Caco-2 (cell line): ENCODE measurements at regions not wholly inside any gene's neighbourhood (a gene's known extent, or its start where the extent isn't known, plus 50 kb on each side); places are given as distances from the start of the nearest gene placed in this dataset.

Source experiments
- BruUV-seq: library from RNA; stranded (reverse); fragments of 400-500 nt; replicated peaks from 2 replicates; lab custom pipeline; 2021; lab: Mats Ljungman, UMichigan
- CTCF ChIA-PET: fragments of 300-600 bp; sonication (Branson Sonifier 250); formaldehyde crosslinking; loops from one replicate; lab custom pipeline; 2022; ENCODE audit warnings: antibody characterized with exemption; lab: Charles Lee
- POLR2A ChIA-PET: fragments of 300-600 bp; sonication (Branson Sonifier 250); formaldehyde crosslinking; loops from one replicate; lab custom pipeline; 2022; ENCODE audit warnings: antibody characterized with exemption; lab: Charles Lee
- DNase-seq, 2 experiments: peaks; one replicate each; pipeline versions ENCODE4 v3.0.0 to v3.0.0-alpha.2; 2020 to 2022
- H3K27me3 ChIP-seq: replicated peaks from 2 replicates; pipeline ENCODE4 v1.6.0; 2011; ENCODE audit warnings: low read length; ENCODE audit not compliant: control insufficient read depth, insufficient read depth
- H3K36me3 ChIP-seq: 2 replicates; pipeline ENCODE4 v1.5.1; 2011; ENCODE audit warnings: low read length; ENCODE audit not compliant: control insufficient read depth, insufficient read depth
- H3K4me1 ChIP-seq: fragments of 250-450 bp; sonication (Bioruptor Pico); 2 replicates; pipeline ENCODE4 v1.5.1; 2020; ENCODE audit warnings: mild to moderate bottlenecking
- H3K4me3 ChIP-seq: 2 replicates; pipeline ENCODE4 v1.5.1; 2011; ENCODE audit warnings: low read depth, mild to moderate bottlenecking, control low read depth, low read length
- H3K9me3 ChIP-seq: fragments of 250-450 bp; sonication (Bioruptor Pico); 2 replicates; pipeline ENCODE4 v1.5.1; 2020; ENCODE audit warnings: mild to moderate bottlenecking, moderate library complexity
- H3K27ac Mint-ChIP-seq: one replicate; pipeline ENCODE4 v1.8.0; 2022; ENCODE audit warnings: mixed read lengths; ENCODE audit not compliant: unreplicated experiment
- H3K27me3 Mint-ChIP-seq: one replicate; pipeline ENCODE4 v1.8.0; 2022; ENCODE audit warnings: mixed read lengths; ENCODE audit not compliant: insufficient read depth, unreplicated experiment
- H3K36me3 Mint-ChIP-seq: one replicate; pipeline ENCODE4 v1.8.0; 2022; ENCODE audit warnings: mild to moderate bottlenecking, mixed read lengths; ENCODE audit not compliant: insufficient read depth, unreplicated experiment
- H3K4me1 Mint-ChIP-seq: one replicate; pipeline ENCODE4 v1.8.0; 2022; ENCODE audit warnings: low read depth, mixed read lengths; ENCODE audit not compliant: unreplicated experiment
- H3K4me3 Mint-ChIP-seq: one replicate; pipeline ENCODE4 v1.8.0; 2022; ENCODE audit warnings: mild to moderate bottlenecking, moderate library complexity, mixed read lengths; ENCODE audit not compliant: unreplicated experiment
- H3K9me3 Mint-ChIP-seq: one replicate; pipeline ENCODE4 v1.8.0; 2022; ENCODE audit warnings: mixed read lengths; ENCODE audit not compliant: unreplicated experiment
- intact Hi-C: fragments of 100-400 bp; cut with micrococcal nuclease; formaldehyde crosslinking; loops from one replicate; pipeline ENCODE4 v1.10.0; 2022; ENCODE audit not compliant: unreplicated experiment
- TF ChIP-seq, protein P1 (sequence below), 2 experiments: fragments of 200-600 bp in 1 of 2; IDR thresholded peaks; 1 replicate in 1 of 2; 2 replicates in 1 of 2; pipeline versions ENCODE4 v1.5.1 to v1.8.0; 2011 to 2022; ENCODE audit warnings: antibody characterized with exemption in 1 of 2, control low read depth in 1 of 2, inconsistent platforms in 1 of 2, low read depth in 1 of 2, low read length in 1 of 2, mild to moderate bottlenecking in 1 of 2, moderate library complexity in 1 of 2; ENCODE audit not compliant: insufficient read depth in 1 of 2, severe bottlenecking in 1 of 2, unreplicated experiment in 1 of 2

DNA sequence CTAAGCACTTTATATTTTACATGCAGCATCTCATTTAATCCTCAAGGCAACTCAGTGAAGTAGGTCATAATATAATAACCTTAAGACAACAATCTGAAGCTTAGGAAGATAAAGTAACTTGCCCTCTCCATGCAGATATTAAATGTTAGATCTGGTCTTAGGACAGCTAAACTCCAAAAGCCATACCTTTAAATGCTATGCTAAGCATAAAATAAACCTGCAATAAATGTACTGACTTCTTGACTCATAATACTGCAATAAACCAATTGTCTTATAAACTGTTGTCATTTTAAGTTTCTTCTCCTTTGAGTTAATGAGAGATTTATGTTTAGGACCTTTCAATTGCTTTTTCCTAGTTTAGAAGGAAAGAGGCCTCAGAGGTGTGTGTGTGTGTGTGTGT is 102.2 kb upstream of the MIER3 start:
- Histone ChIP-seq H3K4me1 (0 out of 2 replicates have a peak, but pooled peaks cover 12% of the 10 kb centered on the region), H3K27me3 (no peaks in the 10 kb centered on the region), H3K4me3 (no peak overlapping the region), H3K36me3 (no peaks in the 10 kb centered on the region), H3K9me3 (no peaks in the 10 kb centered on the region)
- Mint-ChIP-seq H3K9me3 (no peaks in the 10 kb centered on the region), H3K27ac (no peak overlapping the region), H3K36me3 (no peaks in the 10 kb centered on the region), H3K27me3 (no peaks in the 10 kb centered on the region), H3K4me1 (no peaks in the 10 kb centered on the region), H3K4me3 (no peak overlapping the region)
- TF ChIP-seq, protein P1, sequence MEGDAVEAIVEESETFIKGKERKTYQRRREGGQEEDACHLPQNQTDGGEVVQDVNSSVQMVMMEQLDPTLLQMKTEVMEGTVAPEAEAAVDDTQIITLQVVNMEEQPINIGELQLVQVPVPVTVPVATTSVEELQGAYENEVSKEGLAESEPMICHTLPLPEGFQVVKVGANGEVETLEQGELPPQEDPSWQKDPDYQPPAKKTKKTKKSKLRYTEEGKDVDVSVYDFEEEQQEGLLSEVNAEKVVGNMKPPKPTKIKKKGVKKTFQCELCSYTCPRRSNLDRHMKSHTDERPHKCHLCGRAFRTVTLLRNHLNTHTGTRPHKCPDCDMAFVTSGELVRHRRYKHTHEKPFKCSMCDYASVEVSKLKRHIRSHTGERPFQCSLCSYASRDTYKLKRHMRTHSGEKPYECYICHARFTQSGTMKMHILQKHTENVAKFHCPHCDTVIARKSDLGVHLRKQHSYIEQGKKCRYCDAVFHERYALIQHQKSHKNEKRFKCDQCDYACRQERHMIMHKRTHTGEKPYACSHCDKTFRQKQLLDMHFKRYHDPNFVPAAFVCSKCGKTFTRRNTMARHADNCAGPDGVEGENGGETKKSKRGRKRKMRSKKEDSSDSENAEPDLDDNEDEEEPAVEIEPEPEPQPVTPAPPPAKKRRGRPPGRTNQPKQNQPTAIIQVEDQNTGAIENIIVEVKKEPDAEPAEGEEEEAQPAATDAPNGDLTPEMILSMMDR (IDR thresholded peaks at IDR 0.05; ENCODE audit: insufficient read depth in 1 of 2, low read depth in 1 of 2, low read length in 1 of 2, severe bottlenecking in 1 of 2, unreplicated experiment in 1 of 2) = no peak
- BruUV-seq = no TSS peak
- ChIA-PET CTCF (no interaction called here), POLR2A (no interaction called here)
- DNase-seq = no peak
- intact Hi-C loops = no loop called here

DNA sequence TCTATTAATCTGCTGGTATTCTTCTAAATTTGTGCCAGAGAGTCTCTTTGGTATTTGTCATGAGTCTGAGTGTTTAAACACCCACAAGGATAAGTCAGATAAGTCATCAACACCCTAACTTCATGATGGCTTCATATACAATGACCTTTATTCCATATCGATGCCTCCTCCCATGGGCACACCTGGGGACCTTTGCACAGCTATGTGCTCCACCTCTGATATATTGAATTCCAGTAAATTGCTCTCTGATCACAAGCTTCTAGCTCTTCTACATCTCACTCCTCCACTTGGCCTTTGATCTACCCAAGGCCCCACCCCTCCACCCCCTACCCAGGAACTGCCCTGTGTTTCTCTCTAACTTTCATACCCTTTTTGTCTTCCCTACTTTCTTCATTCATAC is 102.7 kb upstream of the MIER3 start:
- POLR2A ChIA-PET = no interaction called here
- DNase-seq = no peak
- intact Hi-C loops = no loop called here

DNA sequence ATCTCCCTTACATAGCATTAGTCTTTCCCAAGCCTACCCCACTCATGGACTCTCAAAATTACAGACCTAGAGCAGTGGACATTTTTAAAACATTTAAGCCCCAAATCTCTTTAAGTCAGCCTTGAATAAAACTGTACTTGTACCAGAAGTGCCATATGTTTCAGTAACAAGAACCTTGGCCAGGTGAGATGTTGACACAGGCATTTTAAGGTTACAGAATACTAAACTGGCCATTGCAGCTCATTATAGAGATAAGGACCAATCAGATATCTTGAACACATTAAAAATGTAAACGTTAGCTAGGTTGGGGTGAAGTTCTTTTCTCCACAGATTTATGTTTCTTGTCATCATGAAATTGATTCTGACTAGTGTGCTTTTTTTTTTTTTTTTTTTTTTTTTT is 103.8 kb upstream of the MIER3 start:
- Mint-ChIP-seq H3K27me3 (no peaks in the 10 kb centered on the region), H3K4me1 (no peaks in the 10 kb centered on the region), H3K36me3 (no peaks in the 10 kb centered on the region), H3K4me3 (no peak overlapping the region), H3K9me3 (no peaks in the 10 kb centered on the region), H3K27ac (no peak overlapping the region)
- BruUV-seq = no TSS peak
- TF ChIP-seq, protein P1 (IDR thresholded peaks at IDR 0.05; ENCODE audit: insufficient read depth in 1 of 2, low read depth in 1 of 2, low read length in 1 of 2, severe bottlenecking in 1 of 2, unreplicated experiment in 1 of 2) = no peak
- intact Hi-C loops = no loop called here
- Histone ChIP-seq H3K9me3 (no peaks in the 10 kb centered on the region), H3K4me3 (no peak overlapping the region), H3K4me1 (0 out of 2 replicates have a peak, but pooled peaks cover 12% of the 10 kb centered on the region), H3K36me3 (no peaks in the 10 kb centered on the region), H3K27me3 (no peaks in the 10 kb centered on the region)
- no peak for DNase-seq
- CTCF ChIA-PET = no interaction called here
- POLR2A ChIA-PET = no interaction called here

More for the DNA sequence above, 102.7 kb upstream of the MIER3 start:
- H3K27me3 Mint-ChIP-seq = no peaks in the 10 kb centered on the region
- TF ChIP-seq, protein P1 (IDR thresholded peaks at IDR 0.05; ENCODE audit: insufficient read depth in 1 of 2, low read depth in 1 of 2, low read length in 1 of 2, severe bottlenecking in 1 of 2, unreplicated experiment in 1 of 2) = no peak
- no peak overlapping the region for H3K4me3 Mint-ChIP-seq
- no peaks in the 10 kb centered on the region for H3K4me1 Mint-ChIP-seq
- no peaks in the 10 kb centered on the region for H3K27me3 ChIP-seq
- H3K36me3 ChIP-seq = no peaks in the 10 kb centered on the region
- 0 out of 2 replicates have a peak, but pooled peaks cover 12% of the 10 kb centered on the region for H3K4me1 ChIP-seq
- CTCF ChIA-PET = no interaction called here
- no peaks in the 10 kb centered on the region for H3K9me3 Mint-ChIP-seq
- H3K4me3 ChIP-seq = no peak overlapping the region
- no peak overlapping the region for H3K27ac Mint-ChIP-seq
- H3K36me3 Mint-ChIP-seq = no peaks in the 10 kb centered on the region
- H3K9me3 ChIP-seq = no peaks in the 10 kb centered on the region
- BruUV-seq = no TSS peak
